HG02623 (cell line): ENCODE measurements at regions not wholly inside any gene's neighbourhood (a gene's known extent, or its start where the extent isn't known, plus 50 kb on each side); places are given as distances from the start of the nearest gene placed in this dataset.
"Not testable (repeated sequence)": the region's sequence is repeated elsewhere in the genome, so short reads cannot be mapped to it uniquely, and the experiment has no call there.

Experiments
- ATAC-seq: cut with Tn5 transposase; IDR thresholded peaks from one replicate; pipeline ENCODE4 v1.9.1; 2021; ENCODE audit warnings: moderate library complexity; ENCODE audit not compliant: unreplicated experiment

- no peak for ATAC-seq
These were observed 296.4 kb downstream of the ADAMTS20 start for GRCh38 chr12:43255522-43256111.

GRCh38 chr12:43252585-43252984 lies 299.4 kb downstream of the ADAMTS20 start:
- no peak for ATAC-seq

GRCh38 chr12:43245947-43246346 lies 306.1 kb downstream of the ADAMTS20 start:
- ATAC-seq: no peak

GRCh38 chr12:43241986-43242385 lies 310.0 kb downstream of the ADAMTS20 start:
- ATAC-seq: no peak

GRCh38 chr12:43238281-43238680 lies 313.7 kb downstream of the ADAMTS20 start:
- ATAC-seq: no peak

- no peak for ATAC-seq
These were observed 314.6 kb downstream of the ADAMTS20 start for GRCh38 chr12:43237238-43237879.

- ATAC-seq: no peak
These were observed 316.3 kb downstream of the ADAMTS20 start for GRCh38 chr12:43235721-43236120.

- no peak for ATAC-seq
These were observed 318.1 kb downstream of the ADAMTS20 start for GRCh38 chr12:43233861-43234260.

- no peak for ATAC-seq
These were observed 325.9 kb downstream of the ADAMTS20 start for GRCh38 chr12:43226151-43226550.

GRCh38 chr12:43224190-43224805 lies 327.7 kb downstream of the ADAMTS20 start:
- ATAC-seq: not testable (repeated sequence)

- ATAC-seq: no peak
These were observed 329.2 kb downstream of the ADAMTS20 start for GRCh38 chr12:43222796-43223195.

- ATAC-seq: no peak
These were observed 330.8 kb downstream of the ADAMTS20 start for GRCh38 chr12:43221216-43221615.

GRCh38 chr12:43216490-43216889 lies 335.5 kb downstream of the ADAMTS20 start:
- no peak for ATAC-seq

- no peak for ATAC-seq
These were observed 337.8 kb downstream of the ADAMTS20 start for GRCh38 chr12:43214166-43214565.

- ATAC-seq: no peak
These were observed 338.4 kb downstream of the ADAMTS20 start for GRCh38 chr12:43213608-43214007.

GRCh38 chr12:43210485-43211192 lies 341.4 kb downstream of the ADAMTS20 start:
- peak; percentile 98 for ATAC-seq

- no peak for ATAC-seq
These were observed 343.4 kb downstream of the ADAMTS20 start for GRCh38 chr12:43208627-43209026.

- no peak for ATAC-seq
These were observed 343.8 kb downstream of the ADAMTS20 start for GRCh38 chr12:43208221-43208620.

- no peak for ATAC-seq
These were observed 345.6 kb downstream of the ADAMTS20 start for GRCh38 chr12:43206396-43206795.

- no peak for ATAC-seq
These were observed 353.4 kb downstream of the ADAMTS20 start for GRCh38 chr12:43198608-43199007.

GRCh38 chr12:43196268-43196907 lies 355.6 kb downstream of the ADAMTS20 start:
- no peak for ATAC-seq
